ENCODE measurements at regions not wholly inside any gene's neighbourhood (a gene's known extent, or its start where the extent isn't known, plus 50 kb on each side); places are given as distances from the start of the nearest gene placed in this dataset.

GRCh38 chr3:35900079-35900478, 260.8 kb downstream of the ARPP21 start:
- POLR2A ChIA-PET, result no interaction called here
- CTCF ChIA-PET, result interaction anchor here (2.3 kb wide), 1 partner anchor 9 kb away, joined by 12 read pairs; no protein-coding TSS in a partner anchor

GRCh38 chr3:35908366-35909232, 269.3 kb downstream of the ARPP21 start:
- Histone ChIP-seq H3K4me1 (ENCODE audit: control insufficient read depth in 1 of 2, insufficient read depth in 2 of 2, low read depth in 1 of 2, low read length in 1 of 2) (no peaks in the 10 kb centered on the region; a peak in 1 of 4 replicates), H3K79me2 (ENCODE audit: insufficient read depth) (no peaks in the 10 kb centered on the region), H2AFZ (ENCODE audit: low read depth) (0 out of 2 replicates have a peak overlapping the region, but pooled peaks have one; percentile 40), H3K9ac (no peak overlapping the region), H3K4me3 (ENCODE audit: low read depth in 2 of 2, low read length in 1 of 2) (no peak overlapping the region; a peak in 1 of 4 replicates), H3K9me3 (no peaks in the 10 kb centered on the region), H3K4me2 (no peak overlapping the region), H3K27me3 (ENCODE audit: insufficient read depth) (no peaks in the 10 kb centered on the region), H3K27ac (ENCODE audit: low read depth in 2 of 2, low read length in 1 of 2) (no peak overlapping the region; a peak in 1 of 4 replicates), H3K9me2 (no peaks in the 10 kb centered on the region), H3K36me3 (replicated peaks in 1 of 2; ENCODE audit: control insufficient read depth in 1 of 2, insufficient read depth in 2 of 2, low read length in 1 of 2) (no peaks in the 10 kb centered on the region), H4K20me1 (ENCODE audit: insufficient read depth) (no peaks in the 10 kb centered on the region), H3F3A (replicated peaks; ENCODE audit: insufficient read depth) (no peaks in the 10 kb centered on the region)
- WGBS (ENCODE audit: low lambda C conversion rate), result 39% methylated on average over 9 of the region's 9 CpGs
- ChIA-PET CTCF (interaction anchor here (0.6 to 3.0 kb wide), 46 partner anchors 10 to 1992 kb away, joined by 3 to 15 read pairs (median 3); partner anchors contain the start of gene ARPP21), POLR2A (interaction anchor here (0.6 to 0.9 kb wide), 2 partner anchors 120 to 130 kb away, joined by 3 read pairs; no protein-coding TSS in a partner anchor)
- DNase-seq, result peak; percentile 23
- peak; percentile 91 for TF ChIP-seq CTCF (IDR thresholded peaks at IDR 0.05)
- TF ChIP-seq POLR2AphosphoS5 (IDR thresholded peaks at IDR 0.05; ENCODE audit: low read depth, low read length), result no peak
- no peak for TF ChIP-seq ZBTB33 (IDR thresholded peaks at IDR 0.05; ENCODE audit: borderline replicate concordance, low read depth)
- TF ChIP-seq EP300 (IDR thresholded peaks at IDR 0.05; ENCODE audit: borderline replicate concordance in 1 of 2, low read depth in 1 of 2, low read length in 1 of 2), result 0 out of 4 replicates have a peak, but pooled peaks of 1 of the 2 experiments have one; percentile 6
- no peak for TF ChIP-seq RXRA (IDR thresholded peaks at IDR 0.05; ENCODE audit: borderline replicate concordance, low read depth)
- TF ChIP-seq USF1 (IDR thresholded peaks at IDR 0.05; ENCODE audit: borderline replicate concordance, low read depth), result no peak
- TF ChIP-seq MEF2A (IDR thresholded peaks at IDR 0.05; ENCODE audit: borderline replicate concordance, low read depth), result no peak
- TF ChIP-seq GABPA (IDR thresholded peaks at IDR 0.05; ENCODE audit: low read depth), result no peak
- TF ChIP-seq FOSL2 (IDR thresholded peaks at IDR 0.05; ENCODE audit: borderline replicate concordance, low read depth), result no peak
- TF ChIP-seq MXI1 (IDR thresholded peaks at IDR 0.05; ENCODE audit: low read depth, low read length), result peak; percentile 47; the same call in 1 of the 2 replicates
- TF ChIP-seq NRF1 (IDR thresholded peaks at IDR 0.05; ENCODE audit: low read depth, low read length), result no peak
- no peak for TF ChIP-seq JUND (IDR thresholded peaks at IDR 0.05)
- TF ChIP-seq IRF3 (IDR thresholded peaks at IDR 0.05; ENCODE audit: low read depth, low read length), result no peak
- TF ChIP-seq FOXM1 (IDR thresholded peaks at IDR 0.05; ENCODE audit: low read depth), result no peak
- TF ChIP-seq REST (IDR thresholded peaks at IDR 0.05; ENCODE audit: low read depth, low read length), result no peak

More at GRCh38 chr3:35900079-35900478, 260.8 kb downstream of the ARPP21 start:
- H2AFZ ChIP-seq (ENCODE audit: low read depth), result no peak overlapping the region
- no peak for DNase-seq
- H3F3A ChIP-seq (replicated peaks; ENCODE audit: insufficient read depth), result no peaks in the 10 kb centered on the region
- 82% methylated on average over 3 of the region's 3 CpGs for WGBS (ENCODE audit: low lambda C conversion rate)
- H3K36me3 ChIP-seq (replicated peaks in 1 of 2; ENCODE audit: control insufficient read depth in 1 of 2, insufficient read depth in 2 of 2, low read length in 1 of 2), result no peaks in the 10 kb centered on the region
- H3K27me3 ChIP-seq (ENCODE audit: insufficient read depth), result no peaks in the 10 kb centered on the region
- TF ChIP-seq RXRA (IDR thresholded peaks at IDR 0.05; ENCODE audit: borderline replicate concordance, low read depth) (no peak), FOXJ3 (CRISPR knock-in tag; IDR thresholded peaks at IDR 0.05) (no peak)
- H3K4me1 ChIP-seq (ENCODE audit: control insufficient read depth in 1 of 2, insufficient read depth in 2 of 2, low read depth in 1 of 2, low read length in 1 of 2), result no peaks in the 10 kb centered on the region; a peak in 1 of 4 replicates
- H3K9me3 ChIP-seq, result no peaks in the 10 kb centered on the region
- H3K79me2 ChIP-seq (ENCODE audit: insufficient read depth), result no peaks in the 10 kb centered on the region
- no peaks in the 10 kb centered on the region for H3K9me2 ChIP-seq
- no peak overlapping the region for H3K4me3 ChIP-seq (ENCODE audit: low read depth in 2 of 2, low read length in 1 of 2)
- H4K20me1 ChIP-seq (ENCODE audit: insufficient read depth), result no peaks in the 10 kb centered on the region
- no peak overlapping the region for H3K9ac ChIP-seq
- no peak overlapping the region for H3K4me2 ChIP-seq
- peak overlapping the region in 1 of 2 experiments; percentile 69; a peak in 1 of 4 replicates for H3K27ac ChIP-seq (ENCODE audit: low read depth in 2 of 2, low read length in 1 of 2)
